ENCODE measurements at regions not wholly inside any gene's neighbourhood (a gene's known extent, or its start where the extent isn't known, plus 50 kb on each side); places are given as distances from the start of the nearest gene placed in this dataset.
"Not testable (repeated sequence)": the region's sequence is repeated elsewhere in the genome, so short reads cannot be mapped to it uniquely, and the experiment has no call there.

DNA sequence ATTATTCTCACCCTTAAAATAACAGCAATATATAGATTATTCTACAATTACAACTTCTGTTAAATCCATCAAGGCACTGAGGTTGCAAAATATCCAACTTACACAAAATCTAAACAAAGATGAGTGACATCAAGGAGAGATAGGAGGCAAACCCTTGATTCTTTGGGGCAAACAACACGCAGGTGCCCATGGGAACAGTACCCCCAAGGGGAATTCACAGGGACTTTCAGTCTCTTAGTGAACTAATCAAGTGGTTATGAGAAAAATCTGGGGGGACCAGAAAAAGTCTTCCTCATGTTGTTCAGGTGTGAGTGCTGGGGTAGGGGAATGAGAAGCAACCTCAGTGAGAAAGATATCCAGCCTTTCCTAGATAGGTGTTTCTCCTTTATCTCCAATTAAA, 1107.9 kb downstream of the PLA2G4A start:
- no peak overlapping the region for H3K27ac ChIP-seq (ENCODE audit: low read depth, low read length)
- H3K9ac ChIP-seq (ENCODE audit: low read length): no peak overlapping the region
- no peak overlapping the region for H3K4me3 ChIP-seq (ENCODE audit: low read length)
- H3K4me1 ChIP-seq (ENCODE audit: control insufficient read depth, insufficient read depth, low read length): no peaks in the 10 kb centered on the region
- H3K36me3 ChIP-seq (ENCODE audit: control insufficient read depth, insufficient read depth, low read length): no peaks in the 10 kb centered on the region
- H3K27me3 ChIP-seq (ENCODE audit: control insufficient read depth, insufficient read depth, low read length): no peaks in the 10 kb centered on the region

DNA sequence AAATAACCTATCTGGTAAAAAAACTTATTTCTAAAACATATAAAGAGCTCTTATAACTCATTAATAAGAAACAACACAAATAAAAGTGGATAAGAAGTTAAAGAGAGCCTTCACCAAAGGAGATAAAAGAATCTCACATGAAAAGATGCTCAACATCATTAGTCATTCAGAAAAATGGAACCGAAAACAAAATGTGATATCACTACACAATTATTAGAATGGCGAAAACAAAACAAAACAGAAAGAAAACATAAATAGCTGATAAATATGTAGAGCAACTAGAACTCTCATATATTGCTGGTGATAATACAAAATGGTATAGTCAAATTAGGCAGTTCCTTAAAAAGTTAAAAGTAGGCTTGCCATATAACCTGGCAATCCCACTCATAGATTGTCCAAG, 1109.3 kb downstream of the PLA2G4A start:
- Histone ChIP-seq H3K36me3 (ENCODE audit: control insufficient read depth, insufficient read depth, low read length) (no peaks in the 10 kb centered on the region), H3K9ac (ENCODE audit: low read length) (no peak overlapping the region), H3K4me1 (ENCODE audit: control insufficient read depth, insufficient read depth, low read length) (no peaks in the 10 kb centered on the region), H3K27ac (ENCODE audit: low read depth, low read length) (no peak overlapping the region), H3K4me3 (ENCODE audit: low read length) (no peak overlapping the region), H3K27me3 (ENCODE audit: control insufficient read depth, insufficient read depth, low read length) (no peaks in the 10 kb centered on the region)

DNA sequence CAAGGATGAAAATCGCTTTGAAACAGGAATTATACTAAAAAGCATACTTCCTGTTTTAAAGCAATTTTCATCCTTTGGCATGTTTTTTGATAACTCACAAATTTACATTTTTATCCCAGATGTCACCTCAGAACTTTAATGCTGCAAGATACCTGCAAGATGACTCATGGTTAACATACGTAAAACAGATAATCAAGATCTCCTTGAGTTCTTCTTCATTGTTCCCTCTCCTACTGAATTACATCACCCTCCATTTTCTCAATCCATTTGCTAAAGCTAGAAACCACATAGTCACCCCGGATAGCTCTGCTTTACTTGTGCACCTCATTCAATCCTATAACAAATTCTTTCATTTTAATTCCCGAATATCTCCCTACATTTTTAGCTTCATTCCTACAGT, 1114.2 kb downstream of the PLA2G4A start:
- no peaks in the 10 kb centered on the region for H3K4me1 ChIP-seq (ENCODE audit: control insufficient read depth, insufficient read depth, low read length)
- H3K27me3 ChIP-seq (ENCODE audit: control insufficient read depth, insufficient read depth, low read length): no peaks in the 10 kb centered on the region
- H3K4me3 ChIP-seq (ENCODE audit: low read length): no peak overlapping the region
- H3K27ac ChIP-seq (ENCODE audit: low read depth, low read length): no peak overlapping the region
- H3K9ac ChIP-seq (ENCODE audit: low read length): no peak overlapping the region
- no peaks in the 10 kb centered on the region for H3K36me3 ChIP-seq (ENCODE audit: control insufficient read depth, insufficient read depth, low read length)

DNA sequence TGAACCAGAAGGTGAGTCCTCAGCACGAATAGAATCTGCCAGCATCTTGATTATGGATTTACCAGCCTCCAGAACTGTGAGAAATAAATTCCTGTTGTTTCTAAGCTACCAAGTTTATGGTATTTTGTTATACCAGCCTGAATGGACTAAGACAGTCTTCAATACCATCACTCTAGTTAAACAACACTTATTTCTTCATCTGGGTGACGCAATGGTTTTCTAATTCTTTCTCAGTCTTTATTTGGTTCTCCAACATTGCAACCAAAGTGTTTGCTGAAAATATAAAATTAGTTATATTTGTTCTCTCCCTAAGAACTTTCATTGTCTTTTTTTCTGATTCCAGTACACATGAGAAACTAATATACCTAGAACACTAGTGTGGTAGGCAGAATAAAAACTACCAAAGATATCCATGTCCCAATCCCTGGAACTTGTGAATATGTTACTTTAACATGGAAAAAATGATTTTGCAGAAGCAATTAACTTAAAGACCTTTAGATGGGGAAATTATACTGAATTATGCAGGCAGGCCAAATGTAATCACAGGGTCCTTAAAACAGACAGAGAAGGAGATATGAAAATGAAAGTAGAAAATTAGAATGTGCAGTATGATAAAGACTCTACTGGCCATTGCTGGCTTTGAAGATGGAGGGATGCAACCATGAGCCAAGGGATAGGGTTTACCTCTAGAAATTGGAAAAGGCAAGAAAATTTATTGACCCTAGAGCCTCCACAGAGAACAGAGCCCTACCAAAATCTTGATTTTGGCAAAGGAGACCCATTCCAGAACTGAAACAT, 1115.1 kb downstream of the PLA2G4A start:
- no peak overlapping the region for H3K27ac ChIP-seq (ENCODE audit: low read depth, low read length)

DNA sequence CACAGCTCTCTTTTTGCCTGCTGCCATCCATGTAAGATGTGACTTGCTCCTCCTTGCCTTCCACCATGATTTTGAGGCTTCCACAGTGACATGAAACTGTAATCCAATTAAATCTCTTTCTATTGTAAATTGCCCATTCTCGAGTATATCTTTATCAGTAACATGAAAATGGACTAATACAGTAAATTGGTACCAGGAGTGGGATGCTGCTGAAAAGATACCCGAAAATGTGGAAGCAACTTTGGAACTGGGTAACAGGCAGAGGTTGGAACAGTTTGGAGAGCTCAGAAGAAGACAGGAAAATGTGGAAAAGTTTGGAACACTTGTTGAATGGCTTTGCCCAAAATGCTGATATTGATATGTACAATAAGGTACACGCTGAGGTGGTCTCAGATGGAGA, 1117.9 kb downstream of the PLA2G4A start:
- not testable (repeated sequence) for H3K9ac ChIP-seq (ENCODE audit: low read length); H3K27me3 ChIP-seq (ENCODE audit: control insufficient read depth, insufficient read depth, low read length); H3K36me3 ChIP-seq (ENCODE audit: control insufficient read depth, insufficient read depth, low read length); H3K4me1 ChIP-seq (ENCODE audit: control insufficient read depth, insufficient read depth, low read length); H3K27ac ChIP-seq (ENCODE audit: low read depth, low read length); H3K4me3 ChIP-seq (ENCODE audit: low read length)

More for the DNA sequence above, 1115.1 kb downstream of the PLA2G4A start:
- Histone ChIP-seq H3K9ac (ENCODE audit: low read length) (no peak overlapping the region), H3K4me1 (ENCODE audit: control insufficient read depth, insufficient read depth, low read length) (no peaks in the 10 kb centered on the region), H3K27me3 (ENCODE audit: control insufficient read depth, insufficient read depth, low read length) (no peaks in the 10 kb centered on the region), H3K4me3 (ENCODE audit: low read length) (no peak overlapping the region), H3K36me3 (ENCODE audit: control insufficient read depth, insufficient read depth, low read length) (no peaks in the 10 kb centered on the region)

DNA sequence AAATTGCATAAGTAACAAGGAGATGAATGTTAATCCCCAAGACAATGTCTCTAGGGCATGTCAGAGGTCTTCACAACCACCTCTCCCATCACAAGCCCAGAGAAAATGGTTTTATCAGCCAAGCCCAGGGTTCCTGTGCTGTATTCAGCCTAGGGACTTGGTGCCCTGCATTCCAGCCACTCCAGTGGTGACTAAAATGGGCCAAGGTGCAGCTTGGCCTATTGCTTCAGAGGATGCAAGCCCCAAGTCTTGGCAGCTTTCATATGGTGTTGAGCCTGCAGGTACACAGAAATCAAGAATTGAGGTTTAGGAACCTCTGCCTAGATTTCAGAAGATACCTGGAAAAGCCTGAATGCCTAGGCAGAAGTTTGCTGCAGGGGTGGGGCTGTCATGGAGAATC, 1118.6 kb downstream of the PLA2G4A start:
- H3K27ac ChIP-seq (ENCODE audit: low read depth, low read length): no peak overlapping the region
- no peak overlapping the region for H3K9ac ChIP-seq (ENCODE audit: low read length)
- no peak overlapping the region for H3K4me3 ChIP-seq (ENCODE audit: low read length)
- no peaks in the 10 kb centered on the region for H3K36me3 ChIP-seq (ENCODE audit: control insufficient read depth, insufficient read depth, low read length)
- H3K27me3 ChIP-seq (ENCODE audit: control insufficient read depth, insufficient read depth, low read length): no peaks in the 10 kb centered on the region
- H3K4me1 ChIP-seq (ENCODE audit: control insufficient read depth, insufficient read depth, low read length): no peaks in the 10 kb centered on the region

DNA sequence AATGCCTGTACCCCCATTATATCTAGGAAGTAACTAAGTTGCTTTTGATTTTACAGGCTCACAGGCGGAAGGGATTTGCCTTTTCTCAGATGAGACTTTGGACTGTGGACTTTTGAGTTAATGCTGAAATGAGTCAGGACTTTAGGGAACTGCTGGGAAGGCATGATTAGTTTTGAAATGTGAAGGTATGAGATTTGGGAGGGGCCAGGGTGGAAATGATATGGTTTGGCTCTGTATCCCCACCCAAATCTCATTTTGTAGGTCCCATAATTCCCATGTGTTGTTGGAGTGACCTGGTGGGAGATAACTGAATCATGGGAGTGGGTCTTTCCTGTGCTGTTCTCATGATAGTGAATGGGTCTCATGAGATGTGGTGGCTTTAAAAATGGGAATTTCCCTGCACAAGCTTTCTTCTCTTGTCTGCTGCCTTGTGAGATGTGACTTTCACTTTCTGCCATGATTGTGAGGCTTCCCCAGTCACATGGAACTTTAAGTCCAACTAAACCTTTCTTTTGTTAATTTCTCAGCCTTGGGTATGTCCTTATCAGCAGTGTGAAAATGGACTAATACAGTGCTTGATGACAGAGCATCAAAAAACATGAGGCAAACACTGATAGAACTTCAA, 1119.5 kb downstream of the PLA2G4A start:
- Histone ChIP-seq H3K27ac (ENCODE audit: low read depth, low read length) (no peak overlapping the region), H3K4me1 (ENCODE audit: control insufficient read depth, insufficient read depth, low read length) (no peaks in the 10 kb centered on the region), H3K9ac (ENCODE audit: low read length) (no peak overlapping the region), H3K36me3 (ENCODE audit: control insufficient read depth, insufficient read depth, low read length) (no peaks in the 10 kb centered on the region), H3K27me3 (ENCODE audit: control insufficient read depth, insufficient read depth, low read length) (no peaks in the 10 kb centered on the region), H3K4me3 (ENCODE audit: low read length) (no peak overlapping the region)

DNA sequence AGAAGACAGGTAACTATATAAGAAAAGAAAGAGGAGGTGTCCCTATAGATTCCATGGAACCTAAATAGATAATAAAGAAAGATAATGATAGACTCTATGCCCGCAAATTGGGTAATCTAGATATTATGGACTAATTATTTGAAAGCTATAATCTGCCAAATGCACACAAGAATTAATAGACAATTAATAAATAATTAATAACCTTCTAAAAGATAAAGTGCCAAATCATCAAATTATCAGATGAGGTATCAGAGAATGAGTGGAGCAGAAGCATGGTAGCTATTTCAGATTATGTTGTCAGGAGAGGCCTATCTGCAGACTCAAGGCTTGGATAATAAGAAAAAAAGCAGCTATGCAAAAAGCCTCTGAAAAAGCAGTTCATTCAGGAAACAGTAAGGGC, 1120.8 kb downstream of the PLA2G4A start:
- Histone ChIP-seq H3K9ac (ENCODE audit: low read length) (no peak overlapping the region), H3K4me3 (ENCODE audit: low read length) (no peak overlapping the region), H3K4me1 (ENCODE audit: control insufficient read depth, insufficient read depth, low read length) (no peaks in the 10 kb centered on the region), H3K36me3 (ENCODE audit: control insufficient read depth, insufficient read depth, low read length) (no peaks in the 10 kb centered on the region), H3K27me3 (ENCODE audit: control insufficient read depth, insufficient read depth, low read length) (no peaks in the 10 kb centered on the region), H3K27ac (ENCODE audit: low read depth, low read length) (no peak overlapping the region)

DNA sequence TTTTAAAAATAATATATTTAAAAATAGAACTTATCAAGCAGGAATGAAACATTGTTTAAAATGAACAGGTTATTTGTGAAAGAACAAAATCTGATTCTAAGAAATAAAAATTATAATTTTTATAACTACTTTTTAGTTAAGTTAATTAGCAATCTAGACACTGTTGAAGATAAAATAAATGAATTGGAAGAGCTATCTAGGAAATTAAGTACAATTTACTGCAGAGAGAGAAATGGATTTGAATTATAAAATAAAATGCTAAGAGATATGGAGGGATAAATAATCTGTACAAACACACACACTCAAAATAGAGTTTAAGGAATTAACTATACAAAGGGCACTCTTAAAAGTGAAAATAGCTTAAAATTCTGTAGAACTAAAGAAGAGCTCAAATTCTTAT, 1123.1 kb downstream of the PLA2G4A start:
- H3K4me1 ChIP-seq (ENCODE audit: control insufficient read depth, insufficient read depth, low read length): no peaks in the 10 kb centered on the region
- no peaks in the 10 kb centered on the region for H3K27me3 ChIP-seq (ENCODE audit: control insufficient read depth, insufficient read depth, low read length)
- no peak overlapping the region for H3K4me3 ChIP-seq (ENCODE audit: low read length)

DNA sequence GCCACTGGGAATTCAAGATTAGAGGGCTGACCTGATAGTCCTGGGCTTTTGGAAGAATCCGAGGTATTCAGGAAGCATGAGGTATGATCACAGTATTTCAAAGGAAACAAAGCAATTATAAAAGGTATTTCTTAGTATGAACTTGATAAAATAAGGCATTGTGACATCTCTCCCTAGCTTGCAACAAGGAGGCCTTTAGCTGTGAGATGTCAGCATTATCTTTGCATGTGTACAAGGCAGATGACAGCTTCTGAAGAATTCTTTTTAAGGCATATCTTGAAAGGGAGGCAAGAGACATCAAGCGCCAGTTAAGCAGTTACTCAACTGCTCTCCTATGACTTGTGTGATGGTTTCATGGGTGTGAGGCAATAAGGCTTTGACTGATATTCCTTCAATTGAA, 1123.7 kb downstream of the PLA2G4A start:
- Histone ChIP-seq H3K9ac (ENCODE audit: low read length) (no peak overlapping the region), H3K27me3 (ENCODE audit: control insufficient read depth, insufficient read depth, low read length) (no peaks in the 10 kb centered on the region), H3K27ac (ENCODE audit: low read depth, low read length) (no peak overlapping the region)

More for the DNA sequence above, 1123.1 kb downstream of the PLA2G4A start:
- no peak overlapping the region for H3K9ac ChIP-seq (ENCODE audit: low read length)
- H3K36me3 ChIP-seq (ENCODE audit: control insufficient read depth, insufficient read depth, low read length): no peaks in the 10 kb centered on the region
- no peak overlapping the region for H3K27ac ChIP-seq (ENCODE audit: low read depth, low read length)

DNA sequence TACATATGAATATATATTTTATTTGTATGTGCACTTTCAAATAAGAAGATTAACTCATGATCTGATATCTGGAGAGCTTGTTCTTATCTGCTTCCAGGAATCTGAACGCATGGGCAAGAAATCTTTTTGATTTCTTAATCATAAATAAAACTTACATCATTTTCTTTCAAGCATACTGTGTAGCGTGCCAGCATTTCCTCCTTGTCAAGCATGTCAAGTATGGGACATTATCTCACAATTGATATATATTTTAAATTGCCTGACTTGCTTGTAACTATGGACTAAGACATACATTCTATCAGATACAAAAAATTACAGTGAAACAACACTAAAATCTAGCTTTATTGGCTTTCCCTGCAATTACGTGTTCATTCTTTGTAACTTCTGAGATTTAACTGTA, 1128.2 kb downstream of the PLA2G4A start:
- H3K36me3 ChIP-seq (ENCODE audit: control insufficient read depth, insufficient read depth, low read length): no peaks in the 10 kb centered on the region
- no peak overlapping the region for H3K27ac ChIP-seq (ENCODE audit: low read depth, low read length)
- H3K27me3 ChIP-seq (ENCODE audit: control insufficient read depth, insufficient read depth, low read length): no peaks in the 10 kb centered on the region
- no peaks in the 10 kb centered on the region for H3K4me1 ChIP-seq (ENCODE audit: control insufficient read depth, insufficient read depth, low read length)
- H3K4me3 ChIP-seq (ENCODE audit: low read length): no peak overlapping the region
- no peak overlapping the region for H3K9ac ChIP-seq (ENCODE audit: low read length)

More for the DNA sequence above, 1123.7 kb downstream of the PLA2G4A start:
- Histone ChIP-seq H3K4me1 (ENCODE audit: control insufficient read depth, insufficient read depth, low read length) (no peaks in the 10 kb centered on the region), H3K4me3 (ENCODE audit: low read length) (no peak overlapping the region), H3K36me3 (ENCODE audit: control insufficient read depth, insufficient read depth, low read length) (no peaks in the 10 kb centered on the region)

DNA sequence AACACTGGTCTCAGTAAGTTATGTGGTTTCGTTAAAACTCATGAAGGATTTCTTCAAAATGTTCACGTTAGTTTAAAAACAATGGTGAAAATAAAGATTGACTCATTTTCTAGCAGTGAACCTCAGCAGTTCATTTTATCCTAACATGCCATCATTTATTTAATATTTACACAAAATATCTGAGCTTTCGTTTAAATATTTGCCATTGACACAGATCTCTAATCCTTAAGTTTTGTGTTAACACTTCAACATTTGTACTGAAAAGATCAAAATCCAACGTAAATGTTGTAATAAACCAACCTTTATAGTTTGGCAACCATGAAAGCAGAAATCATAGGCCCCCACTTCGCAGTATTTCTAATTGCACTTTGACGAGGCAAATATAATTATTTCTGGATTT, 1129.5 kb downstream of the PLA2G4A start:
- Histone ChIP-seq H3K27ac (ENCODE audit: low read depth, low read length) (no peak overlapping the region), H3K36me3 (ENCODE audit: control insufficient read depth, insufficient read depth, low read length) (no peaks in the 10 kb centered on the region), H3K27me3 (ENCODE audit: control insufficient read depth, insufficient read depth, low read length) (no peaks in the 10 kb centered on the region), H3K4me3 (ENCODE audit: low read length) (no peak overlapping the region), H3K9ac (ENCODE audit: low read length) (no peak overlapping the region), H3K4me1 (ENCODE audit: control insufficient read depth, insufficient read depth, low read length) (no peaks in the 10 kb centered on the region)

DNA sequence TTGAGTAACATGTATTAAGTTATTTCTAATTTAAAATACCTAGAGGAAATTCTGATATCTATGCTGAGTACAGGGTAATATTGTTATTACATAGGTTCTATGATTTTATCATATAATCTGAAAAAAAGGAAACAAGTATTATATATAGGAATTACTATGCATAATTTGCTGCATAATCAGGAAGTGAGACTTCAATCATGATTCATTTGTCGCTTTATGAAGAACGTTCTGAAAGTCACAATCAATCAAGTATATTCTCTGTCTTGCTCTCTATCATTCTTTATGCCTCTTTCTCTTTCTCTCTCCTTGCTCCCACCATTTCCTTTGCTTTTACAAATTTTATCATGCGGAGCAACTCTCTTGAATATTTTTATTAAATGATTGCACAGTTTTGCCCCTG, 1130.3 kb downstream of the PLA2G4A start:
- no peak overlapping the region for H3K9ac ChIP-seq (ENCODE audit: low read length)
- no peaks in the 10 kb centered on the region for H3K36me3 ChIP-seq (ENCODE audit: control insufficient read depth, insufficient read depth, low read length)
- no peaks in the 10 kb centered on the region for H3K27me3 ChIP-seq (ENCODE audit: control insufficient read depth, insufficient read depth, low read length)
- H3K4me3 ChIP-seq (ENCODE audit: low read length): no peak overlapping the region
- no peak overlapping the region for H3K27ac ChIP-seq (ENCODE audit: low read depth, low read length)
- H3K4me1 ChIP-seq (ENCODE audit: control insufficient read depth, insufficient read depth, low read length): no peaks in the 10 kb centered on the region
